GM18867 (cell line): ENCODE measurements at regions not wholly inside any gene's neighbourhood (a gene's known extent, or its start where the extent isn't known, plus 50 kb on each side); places are given as distances from the start of the nearest gene placed in this dataset.
"Not testable (repeated sequence)": the region's sequence is repeated elsewhere in the genome, so short reads cannot be mapped to it uniquely, and the experiment has no call there.

Experiments
- ATAC-seq: cut with Tn5 transposase; IDR thresholded peaks from one replicate; pipeline ENCODE4 v1.9.1; 2021; ENCODE audit warnings: mild to moderate bottlenecking, moderate library complexity; ENCODE audit not compliant: unreplicated experiment

GRCh38 chr7:49099587-49100326 is 175.4 kb downstream of the CDC14C start:
- ATAC-seq: peak; percentile 57

GRCh38 chr7:49100908-49101740 is 176.8 kb downstream of the CDC14C start:
- ATAC-seq: not testable (repeated sequence)

- no peak for ATAC-seq
These were observed 178.1 kb downstream of the CDC14C start for GRCh38 chr7:49102411-49102810.

- no peak for ATAC-seq
These were observed 187.4 kb downstream of the CDC14C start for GRCh38 chr7:49111706-49112105.

- no peak for ATAC-seq
These were observed 187.9 kb downstream of the CDC14C start for GRCh38 chr7:49112222-49112621.

- no peak for ATAC-seq
These were observed 188.3 kb downstream of the CDC14C start for GRCh38 chr7:49112647-49113046.

- no peak for ATAC-seq
These were observed 195.4 kb downstream of the CDC14C start for GRCh38 chr7:49119706-49120105.

- ATAC-seq: no peak
These were observed 200.9 kb downstream of the CDC14C start for GRCh38 chr7:49125246-49125645.

GRCh38 chr7:49127359-49127913 is 203.1 kb downstream of the CDC14C start:
- ATAC-seq: no peak

- no peak for ATAC-seq
These were observed 213.6 kb downstream of the CDC14C start for GRCh38 chr7:49137978-49138377.

GRCh38 chr7:49150486-49150885 is 226.1 kb downstream of the CDC14C start:
- ATAC-seq: no peak

- ATAC-seq: no peak
These were observed 226.8 kb downstream of the CDC14C start for GRCh38 chr7:49151146-49151545.

- ATAC-seq: no peak
These were observed 234.0 kb downstream of the CDC14C start for GRCh38 chr7:49158321-49158720.

- ATAC-seq: no peak
These were observed 235.2 kb downstream of the CDC14C start for GRCh38 chr7:49159536-49159935.

- no peak for ATAC-seq
These were observed 242.1 kb downstream of the CDC14C start for GRCh38 chr7:49166441-49166840.

GRCh38 chr7:49172639-49173038 is 248.3 kb downstream of the CDC14C start:
- ATAC-seq: no peak

GRCh38 chr7:49174396-49174795 is 250.0 kb downstream of the CDC14C start:
- no peak for ATAC-seq

GRCh38 chr7:49187543-49188268 is 263.4 kb downstream of the CDC14C start:
- no peak for ATAC-seq

GRCh38 chr7:49228426-49229098 is 304.2 kb downstream of the CDC14C start:
- ATAC-seq: no peak

- ATAC-seq: peak; percentile 49
These were observed 304.9 kb downstream of the CDC14C start for GRCh38 chr7:49229246-49229645.

GRCh38 chr7:49243521-49243920 is 319.2 kb downstream of the CDC14C start:
- ATAC-seq: no peak
